ENCODE measurements at regions not wholly inside any gene's neighbourhood (a gene's known extent, or its start where the extent isn't known, plus 50 kb on each side); places are given as distances from the start of the nearest gene placed in this dataset.

- H3K4me3 ChIP-seq (ENCODE audit: low read length), result no peak overlapping the region
- DNase-seq (ENCODE audit: low read depth, low spot score), result no peak
Measured at GRCh38 chr10:4775808-4776207, 50.2 kb upstream of the AKR1E2 start.

DNA sequence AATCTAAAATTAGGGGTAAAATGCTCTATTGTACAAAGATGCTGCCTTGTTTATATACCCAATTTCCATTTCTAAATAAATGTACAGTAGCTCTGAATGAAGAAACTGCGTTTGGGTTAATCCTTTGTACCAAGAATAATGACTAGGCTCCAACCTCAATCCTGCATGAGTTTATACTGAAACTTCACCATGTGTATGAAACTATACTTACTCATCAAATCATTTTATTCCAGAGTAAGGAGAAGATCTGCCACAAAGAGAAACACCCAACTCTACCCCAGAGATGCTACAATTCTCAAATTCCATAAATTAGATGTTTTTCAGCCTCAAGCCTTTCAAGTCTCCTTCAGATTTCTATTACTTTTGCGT is 53.8 kb upstream of the AKR1E2 start:
- no peak overlapping the region for H3K4me3 ChIP-seq (ENCODE audit: low read length)
- no peak for DNase-seq (ENCODE audit: low read depth, low spot score)

DNA sequence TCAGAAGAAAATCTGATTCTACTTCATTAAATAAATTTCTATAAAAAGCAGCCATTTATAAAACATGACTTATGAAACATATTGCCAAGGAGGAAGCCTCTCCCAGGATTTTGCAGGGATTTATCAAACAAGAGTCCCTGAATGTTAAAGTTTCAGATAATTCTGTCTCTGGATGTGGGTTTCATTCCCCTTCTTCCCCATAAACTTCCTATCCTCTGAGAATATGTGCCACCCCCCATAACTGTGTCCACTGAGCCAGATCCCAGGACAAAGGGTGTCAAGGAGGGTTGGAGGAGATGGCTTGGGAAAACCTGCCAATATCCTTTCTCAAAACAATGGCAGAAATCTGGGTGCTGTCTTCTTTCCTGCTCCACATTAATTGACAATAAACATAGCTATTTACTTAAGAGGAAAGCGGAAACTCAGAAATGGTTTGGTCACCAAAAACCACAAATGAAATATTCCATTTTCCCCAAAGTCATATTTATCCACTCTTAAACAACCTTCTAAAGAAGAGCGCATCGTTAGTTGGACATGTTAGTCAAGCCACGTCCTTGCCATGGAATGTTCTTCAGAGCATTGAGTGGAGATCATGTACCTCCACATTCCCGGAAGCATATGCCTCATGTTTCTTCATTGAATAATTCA is 54.3 kb upstream of the AKR1E2 start:
- DNase-seq (ENCODE audit: low read depth, low spot score), result no peak
- H3K4me3 ChIP-seq (ENCODE audit: low read length), result no peak overlapping the region

- no peak for DNase-seq (ENCODE audit: low read depth, low spot score)
- H3K4me3 ChIP-seq (ENCODE audit: low read length), result no peak overlapping the region
Measured at GRCh38 chr10:4770801-4771553, 55.0 kb upstream of the AKR1E2 start.

GRCh38 chr10:4768416-4768815 is 57.6 kb upstream of the AKR1E2 start:
- H3K4me3 ChIP-seq (ENCODE audit: low read length), result no peak overlapping the region
- DNase-seq (ENCODE audit: low read depth, low spot score), result no peak

DNA sequence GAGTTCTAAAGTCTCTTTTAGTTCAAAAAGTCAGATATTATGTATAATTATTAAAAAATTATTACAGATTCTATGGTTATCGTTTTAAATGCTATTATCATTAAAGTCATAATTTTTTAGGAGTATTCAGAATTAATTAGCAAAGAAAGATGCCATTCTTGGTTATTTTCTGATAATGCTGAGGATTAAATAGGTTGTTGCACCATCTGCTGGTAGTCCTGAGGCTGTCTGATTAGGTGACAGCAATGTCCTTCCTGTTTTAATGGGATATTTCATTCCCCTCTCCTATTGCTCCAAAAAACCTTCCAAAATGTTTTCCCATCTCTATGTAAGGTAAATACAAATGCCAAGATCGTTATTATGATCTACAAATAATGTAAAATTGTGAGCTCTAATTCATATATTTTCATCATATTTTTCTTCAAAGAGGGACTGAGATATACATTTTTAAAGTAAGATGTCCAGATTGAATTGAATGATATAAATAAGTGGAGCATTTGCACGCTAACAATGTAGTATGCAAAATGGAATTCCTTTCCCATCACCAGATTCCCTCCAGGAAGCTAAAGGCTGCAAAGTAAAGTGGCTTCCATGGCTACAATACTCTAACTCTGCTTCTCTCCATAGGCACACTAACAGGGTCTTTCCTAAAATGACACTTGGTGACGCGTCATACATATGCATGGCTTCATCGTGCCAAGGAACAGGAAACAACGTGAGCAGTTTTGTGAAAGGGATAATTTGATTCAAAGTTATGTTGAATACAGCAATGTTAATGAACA is 58.8 kb upstream of the AKR1E2 start:
- no peak for DNase-seq (ENCODE audit: low read depth, low spot score)

GRCh38 chr10:4766454-4766853 is 59.6 kb upstream of the AKR1E2 start:
- H3K4me3 ChIP-seq (ENCODE audit: low read length), result no peak overlapping the region
- no peak for DNase-seq (ENCODE audit: low read depth, low spot score)

More for the DNA sequence above, 58.8 kb upstream of the AKR1E2 start:
- no peak overlapping the region for H3K4me3 ChIP-seq (ENCODE audit: low read length)

DNA sequence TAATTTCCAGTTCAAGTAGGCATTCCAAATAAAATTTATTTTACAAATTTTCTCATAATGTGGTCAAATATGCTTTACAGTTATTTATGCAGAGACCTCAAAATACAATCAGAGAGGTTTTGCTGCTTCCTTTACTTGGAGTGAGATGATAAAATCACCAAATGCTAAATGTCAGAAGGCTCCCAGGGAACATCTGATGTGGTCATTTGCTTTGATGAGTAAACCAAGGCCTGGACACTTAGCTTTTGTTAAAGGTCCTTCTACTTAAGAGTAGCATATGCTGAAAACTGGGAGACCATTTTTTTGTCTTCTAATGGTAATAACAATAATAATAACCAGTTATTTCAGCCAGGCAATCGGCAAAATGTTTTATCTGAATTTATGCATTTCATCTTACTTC is 60.6 kb upstream of the AKR1E2 start:
- no peak for DNase-seq (ENCODE audit: low read depth, low spot score)
- H3K4me3 ChIP-seq (ENCODE audit: low read length), result no peak overlapping the region

- no peak for DNase-seq (ENCODE audit: low read depth, low spot score)
- no peak overlapping the region for H3K4me3 ChIP-seq (ENCODE audit: low read length)
Measured at GRCh38 chr10:4763960-4764428, 62.0 kb upstream of the AKR1E2 start.

- no peak overlapping the region for H3K4me3 ChIP-seq (ENCODE audit: low read length)
- no peak for DNase-seq (ENCODE audit: low read depth, low spot score)
Measured at GRCh38 chr10:4763513-4763912, 62.5 kb upstream of the AKR1E2 start.

DNA sequence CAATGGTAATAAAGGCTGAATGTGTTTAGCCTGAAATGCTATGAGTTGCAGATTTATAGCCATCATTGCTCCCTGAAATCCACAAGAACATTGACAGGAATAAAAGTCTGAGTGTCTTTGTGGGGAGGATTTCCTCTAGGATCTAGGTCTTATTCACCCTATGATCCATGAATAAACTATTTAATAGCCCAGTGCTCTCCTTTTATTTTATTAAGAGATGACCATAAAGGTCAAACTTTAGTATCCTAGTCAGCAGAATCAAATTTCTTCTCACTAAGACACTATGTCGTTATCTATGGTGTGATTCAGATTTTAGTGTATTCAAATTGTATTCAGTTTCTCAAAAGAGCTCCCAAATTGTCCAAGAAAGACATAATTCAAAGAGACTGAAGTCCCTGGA is 67.8 kb upstream of the AKR1E2 start:
- DNase-seq (ENCODE audit: low read depth, low spot score), result no peak
- no peak overlapping the region for H3K4me3 ChIP-seq (ENCODE audit: low read length)

- no peak for DNase-seq (ENCODE audit: low read depth, low spot score)
- no peak overlapping the region for H3K4me3 ChIP-seq (ENCODE audit: low read length)
Measured at GRCh38 chr10:4755286-4755989, 70.6 kb upstream of the AKR1E2 start.

DNA sequence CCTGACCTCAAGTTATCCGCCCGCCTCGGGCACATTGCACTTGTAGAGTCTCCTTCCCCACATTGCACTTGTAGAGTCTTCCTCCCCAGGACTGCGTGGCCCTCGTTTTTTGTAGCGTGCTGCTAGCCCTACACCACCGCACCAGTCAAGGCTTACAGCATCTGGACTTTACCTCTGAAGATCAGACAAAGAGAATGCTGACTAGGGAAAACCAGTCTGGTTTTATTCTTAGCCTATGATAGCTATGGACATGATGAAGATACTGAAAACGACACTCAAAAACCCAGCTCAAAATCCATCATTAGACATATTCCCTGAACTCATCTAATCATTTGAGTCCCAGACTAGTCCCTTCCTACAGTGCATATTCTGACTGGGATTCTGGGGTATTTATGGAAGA is 71.9 kb upstream of the AKR1E2 start:
- H3K4me3 ChIP-seq (ENCODE audit: low read length), result no peak overlapping the region
- no peak for DNase-seq (ENCODE audit: low read depth, low spot score)

DNA sequence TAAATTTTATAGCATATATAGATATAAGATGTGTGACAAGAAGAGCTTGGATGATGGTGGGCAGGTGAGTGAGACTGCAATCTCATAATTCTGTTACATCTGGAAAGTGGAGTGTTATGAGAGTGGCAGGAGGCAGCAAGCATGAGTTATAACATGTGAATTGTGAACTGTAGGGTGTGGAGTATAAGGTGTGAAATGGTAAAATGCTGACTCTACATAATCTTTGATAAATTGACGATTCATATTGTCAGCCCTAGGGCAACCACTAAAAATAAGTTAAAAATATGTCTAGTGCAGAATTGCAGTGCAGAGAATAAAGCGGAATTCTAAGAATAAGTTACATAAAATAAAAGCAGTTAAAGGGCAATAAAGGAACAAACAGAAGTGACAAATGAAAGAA is 74.8 kb upstream of the AKR1E2 start:
- no peak overlapping the region for H3K4me3 ChIP-seq (ENCODE audit: low read length)
- DNase-seq (ENCODE audit: low read depth, low spot score), result no peak

DNA sequence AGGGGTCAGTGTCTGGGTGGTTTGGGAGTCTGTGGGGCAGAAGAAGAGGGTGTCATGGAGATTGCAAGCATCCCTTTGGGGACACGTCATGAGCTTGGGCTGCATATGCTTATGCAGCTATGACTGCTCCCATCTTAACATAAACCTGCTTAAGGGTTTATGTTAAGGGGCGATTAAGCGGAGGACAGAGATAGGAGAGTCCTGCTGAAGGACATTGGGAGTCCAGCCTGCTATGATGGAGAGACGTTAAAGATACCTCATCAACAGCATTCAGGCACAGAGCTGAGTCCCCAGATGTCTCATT is 76.8 kb upstream of the AKR1E2 start:
- H3K4me3 ChIP-seq (ENCODE audit: low read length), result no peak overlapping the region
- DNase-seq (ENCODE audit: low read depth, low spot score), result no peak

GRCh38 chr10:4748491-4749270 is 77.3 kb upstream of the AKR1E2 start:
- DNase-seq (ENCODE audit: low read depth, low spot score), result no peak
- no peak overlapping the region for H3K4me3 ChIP-seq (ENCODE audit: low read length)

DNA sequence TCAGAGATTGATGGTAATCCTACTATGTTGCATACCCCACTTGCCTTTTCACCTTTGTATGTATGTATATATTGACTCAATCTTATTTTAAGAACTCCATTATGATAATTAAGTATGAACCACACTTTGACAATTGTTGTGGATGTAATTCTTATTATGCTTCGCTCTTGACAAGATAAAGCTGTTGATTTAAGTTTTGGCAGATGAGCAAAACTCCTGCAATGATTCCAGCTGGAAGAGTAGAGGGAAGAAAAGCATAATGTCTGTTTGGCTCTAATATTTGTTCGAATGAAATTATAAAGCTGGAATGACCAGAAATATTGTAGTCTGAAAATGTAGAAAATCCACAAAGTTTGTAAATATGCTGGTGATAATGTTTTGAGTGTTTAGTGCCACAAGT is 83.8 kb upstream of the AKR1E2 start:
- no peak for DNase-seq (ENCODE audit: low read depth, low spot score)

DNA sequence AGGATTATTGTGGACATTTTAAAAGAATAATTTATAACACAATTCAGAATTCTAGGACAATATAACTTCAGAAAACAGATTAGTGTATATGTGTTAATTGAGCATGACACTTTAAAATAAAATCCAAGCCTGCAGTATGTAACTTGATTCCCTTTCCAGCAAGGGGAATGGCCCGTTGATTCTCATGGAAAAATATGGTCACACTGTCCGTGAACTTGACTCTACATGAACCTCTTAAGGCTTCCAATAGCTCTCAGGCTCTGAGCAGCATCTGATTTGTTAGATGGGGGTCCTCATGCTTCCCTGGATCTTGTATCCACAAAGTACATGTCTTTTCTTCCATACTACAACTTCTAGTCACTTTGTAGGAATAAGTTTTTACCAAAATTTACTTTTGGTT is 85.5 kb upstream of the AKR1E2 start:
- H3K4me3 ChIP-seq (ENCODE audit: low read length), result no peak overlapping the region
- DNase-seq (ENCODE audit: low read depth, low spot score), result no peak

More for the DNA sequence above, 83.8 kb upstream of the AKR1E2 start:
- no peak overlapping the region for H3K4me3 ChIP-seq (ENCODE audit: low read length)

DNA sequence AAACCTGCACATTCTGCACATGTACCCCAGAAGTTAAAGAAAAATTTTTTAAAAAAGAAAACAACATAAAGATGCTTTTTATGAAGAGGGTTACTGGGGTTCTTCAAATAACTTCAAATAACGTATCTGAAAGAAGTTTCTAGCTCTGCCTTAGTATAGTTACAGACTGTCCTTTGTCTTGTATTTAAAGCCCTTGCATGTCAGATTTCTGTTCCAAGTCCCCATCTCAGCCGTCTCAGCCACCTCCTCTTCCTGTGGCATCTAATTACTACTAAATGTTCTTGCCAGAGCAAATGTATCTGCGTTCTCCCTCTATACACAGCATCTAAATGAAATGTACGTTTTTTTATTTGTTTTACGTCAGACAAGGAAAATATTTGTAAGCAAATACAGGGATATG is 89.4 kb upstream of the AKR1E2 start:
- no peak for DNase-seq (ENCODE audit: low read depth, low spot score)
- no peak overlapping the region for H3K4me3 ChIP-seq (ENCODE audit: low read length)

Data from Jurkat, Clone E6-1 (cell line).